ENCODE measurements at regions not wholly inside any gene's neighbourhood (a gene's known extent, or its start where the extent isn't known, plus 50 kb on each side); places are given as distances from the start of the nearest gene placed in this dataset.

DNA sequence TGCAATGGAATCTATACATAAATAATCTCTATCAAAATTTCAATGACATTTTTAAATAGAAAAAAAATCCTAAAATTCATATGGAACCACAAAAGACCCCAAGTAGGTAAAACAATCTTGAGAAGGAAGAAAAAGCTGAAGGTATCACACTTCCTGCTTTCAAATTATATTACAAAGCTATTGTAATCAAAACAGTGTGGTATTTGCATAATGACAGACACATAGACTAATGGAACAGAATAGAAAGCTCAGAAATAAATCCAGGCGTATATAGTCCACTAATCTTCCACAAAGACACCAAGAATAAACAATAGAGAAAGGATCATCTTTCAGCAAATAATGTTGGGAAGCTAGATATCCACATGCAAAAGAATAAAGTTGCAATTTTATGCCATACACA is 699.8 kb upstream of the ID2 start:
- Histone ChIP-seq H4K20me1 (ENCODE audit: insufficient read depth) (no peaks in the 10 kb centered on the region), H3K27me3 (ENCODE audit: insufficient read depth, low read depth) (no peaks in the 10 kb centered on the region), H3K9ac (no peak overlapping the region), H3K4me1 (ENCODE audit: low read depth, poor library complexity, severe bottlenecking) (no peaks in the 10 kb centered on the region), H3K36me3 (ENCODE audit: insufficient read depth) (no peaks in the 10 kb centered on the region), H3K79me2 (ENCODE audit: insufficient read depth, low read depth) (no peaks in the 10 kb centered on the region), H3K27ac (no peak overlapping the region), H3K4me3 (IDR thresholded peaks at IDR 0.05; ENCODE audit: insufficient read depth, low read depth, low read length) (no peak overlapping the region), H2AFZ (ENCODE audit: low read depth) (no peak overlapping the region), H3K4me2 (no peak overlapping the region)
- TF ChIP-seq, protein P1, sequence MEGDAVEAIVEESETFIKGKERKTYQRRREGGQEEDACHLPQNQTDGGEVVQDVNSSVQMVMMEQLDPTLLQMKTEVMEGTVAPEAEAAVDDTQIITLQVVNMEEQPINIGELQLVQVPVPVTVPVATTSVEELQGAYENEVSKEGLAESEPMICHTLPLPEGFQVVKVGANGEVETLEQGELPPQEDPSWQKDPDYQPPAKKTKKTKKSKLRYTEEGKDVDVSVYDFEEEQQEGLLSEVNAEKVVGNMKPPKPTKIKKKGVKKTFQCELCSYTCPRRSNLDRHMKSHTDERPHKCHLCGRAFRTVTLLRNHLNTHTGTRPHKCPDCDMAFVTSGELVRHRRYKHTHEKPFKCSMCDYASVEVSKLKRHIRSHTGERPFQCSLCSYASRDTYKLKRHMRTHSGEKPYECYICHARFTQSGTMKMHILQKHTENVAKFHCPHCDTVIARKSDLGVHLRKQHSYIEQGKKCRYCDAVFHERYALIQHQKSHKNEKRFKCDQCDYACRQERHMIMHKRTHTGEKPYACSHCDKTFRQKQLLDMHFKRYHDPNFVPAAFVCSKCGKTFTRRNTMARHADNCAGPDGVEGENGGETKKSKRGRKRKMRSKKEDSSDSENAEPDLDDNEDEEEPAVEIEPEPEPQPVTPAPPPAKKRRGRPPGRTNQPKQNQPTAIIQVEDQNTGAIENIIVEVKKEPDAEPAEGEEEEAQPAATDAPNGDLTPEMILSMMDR (conservative IDR thresholded peaks at IDR 0.05; ENCODE audit: low read depth, low read length) = no peak

DNA sequence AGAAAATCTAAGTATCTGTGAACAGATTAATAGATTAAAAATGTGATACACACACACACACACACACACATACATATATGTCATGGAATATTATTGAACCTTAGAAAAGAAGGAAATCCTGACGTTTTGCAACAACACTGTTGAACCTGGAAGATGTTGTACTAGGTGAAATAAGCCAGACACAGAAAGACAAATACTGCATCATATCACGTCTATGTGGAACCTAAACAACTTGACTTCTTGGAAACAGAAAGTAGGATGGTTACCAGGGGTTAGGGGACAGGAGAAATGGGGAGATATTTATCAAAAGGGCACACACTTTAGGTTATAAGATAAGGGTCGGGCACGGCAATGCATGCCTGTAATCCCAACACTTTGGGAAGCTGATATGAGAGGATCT is 698.4 kb upstream of the ID2 start:
- Histone ChIP-seq H3K27ac (no peak overlapping the region), H3K4me3 (IDR thresholded peaks at IDR 0.05; ENCODE audit: insufficient read depth, low read depth, low read length) (no peak overlapping the region), H3K27me3 (ENCODE audit: insufficient read depth, low read depth) (no peaks in the 10 kb centered on the region), H3K36me3 (ENCODE audit: insufficient read depth) (no peaks in the 10 kb centered on the region), H3K4me1 (ENCODE audit: low read depth, poor library complexity, severe bottlenecking) (no peaks in the 10 kb centered on the region), H4K20me1 (ENCODE audit: insufficient read depth) (no peaks in the 10 kb centered on the region), H3K4me2 (no peak overlapping the region), H3K79me2 (ENCODE audit: insufficient read depth, low read depth) (no peaks in the 10 kb centered on the region), H3K9ac (no peak overlapping the region), H2AFZ (ENCODE audit: low read depth) (no peak overlapping the region)
- TF ChIP-seq, protein P1 (conservative IDR thresholded peaks at IDR 0.05; ENCODE audit: low read depth, low read length) = no peak

DNA sequence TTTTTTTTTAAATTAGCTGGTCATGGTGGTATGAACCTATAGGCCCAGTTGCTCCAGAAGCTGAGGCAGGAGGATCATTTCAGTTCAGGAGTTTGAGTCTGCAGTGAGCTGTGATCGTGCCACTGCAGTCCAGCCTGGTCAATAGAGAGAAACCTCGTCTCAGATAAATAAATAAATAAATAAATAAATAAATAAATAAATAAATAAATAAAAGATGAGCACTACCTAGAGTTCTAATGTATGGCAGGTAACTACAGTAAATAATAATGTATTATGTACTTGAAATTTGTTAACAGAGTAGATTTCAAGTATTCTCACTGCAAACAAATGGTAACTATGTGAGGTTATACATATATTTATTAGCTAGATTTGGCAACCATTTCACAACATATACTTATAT is 697.9 kb upstream of the ID2 start:
- Histone ChIP-seq H3K4me3 (IDR thresholded peaks at IDR 0.05; ENCODE audit: insufficient read depth, low read depth, low read length) (no peak overlapping the region), H3K4me2 (no peak overlapping the region), H3K4me1 (ENCODE audit: low read depth, poor library complexity, severe bottlenecking) (no peaks in the 10 kb centered on the region), H3K27me3 (ENCODE audit: insufficient read depth, low read depth) (no peaks in the 10 kb centered on the region), H3K9ac (no peak overlapping the region), H3K36me3 (ENCODE audit: insufficient read depth) (no peaks in the 10 kb centered on the region), H2AFZ (ENCODE audit: low read depth) (no peak overlapping the region), H3K79me2 (ENCODE audit: insufficient read depth, low read depth) (no peaks in the 10 kb centered on the region), H3K27ac (no peak overlapping the region), H4K20me1 (ENCODE audit: insufficient read depth) (no peaks in the 10 kb centered on the region)
- TF ChIP-seq, protein P1 (conservative IDR thresholded peaks at IDR 0.05; ENCODE audit: low read depth, low read length) = no peak

DNA sequence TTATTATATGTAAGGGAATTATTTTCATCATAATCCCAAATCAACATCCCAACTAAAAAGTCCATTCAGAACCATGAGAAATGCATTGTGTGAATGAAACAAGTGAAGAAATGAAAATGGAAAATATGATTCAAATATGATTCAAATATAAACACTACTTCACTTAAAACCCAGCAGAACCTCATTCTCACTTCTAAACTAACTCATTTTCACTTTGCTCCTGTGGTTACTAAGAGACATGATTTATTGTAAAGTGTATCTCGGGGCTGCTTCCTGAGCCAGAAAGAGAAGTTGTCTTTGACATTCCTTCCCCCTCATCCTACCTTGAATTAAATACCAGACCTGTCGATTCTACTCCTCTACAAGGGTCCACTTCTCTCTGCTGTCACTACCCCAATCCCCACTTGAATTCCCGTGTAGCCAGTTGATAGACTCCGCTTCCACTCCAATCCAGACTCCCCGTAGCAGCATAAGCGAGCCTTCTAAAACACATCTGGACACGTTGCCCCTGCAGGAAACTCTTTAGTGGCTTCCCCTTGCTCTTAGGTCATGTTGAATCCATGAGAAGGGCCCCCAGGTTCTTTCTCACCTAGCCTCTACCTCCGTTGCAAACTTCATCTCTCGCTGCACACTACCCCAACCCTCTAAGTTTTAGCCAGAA is 697.0 kb upstream of the ID2 start:
- TF ChIP-seq, protein P1 (conservative IDR thresholded peaks at IDR 0.05; ENCODE audit: low read depth, low read length) = no peak
- no peaks in the 10 kb centered on the region for H3K4me1 ChIP-seq (ENCODE audit: low read depth, poor library complexity, severe bottlenecking)
- no peak overlapping the region for H3K4me2 ChIP-seq
- no peaks in the 10 kb centered on the region for H3K79me2 ChIP-seq (ENCODE audit: insufficient read depth, low read depth)
- H3K27me3 ChIP-seq (ENCODE audit: insufficient read depth, low read depth) = no peaks in the 10 kb centered on the region
- H3K27ac ChIP-seq = no peak overlapping the region
- H3K4me3 ChIP-seq (IDR thresholded peaks at IDR 0.05; ENCODE audit: insufficient read depth, low read depth, low read length) = no peak overlapping the region
- no peak overlapping the region for H3K9ac ChIP-seq
- no peaks in the 10 kb centered on the region for H3K36me3 ChIP-seq (ENCODE audit: insufficient read depth)
- no peaks in the 10 kb centered on the region for H4K20me1 ChIP-seq (ENCODE audit: insufficient read depth)
- H2AFZ ChIP-seq (ENCODE audit: low read depth) = no peak overlapping the region

Data from KMS-11 (cell line).